NB4 (cell line): ENCODE measurements at regions not wholly inside any gene's neighbourhood (a gene's known extent, or its start where the extent isn't known, plus 50 kb on each side); places are given as distances from the start of the nearest gene placed in this dataset.

Source experiments
- DNase-seq: peaks from one replicate; pipeline ENCODE4 v3.0.0; 2010; ENCODE audit warnings: low read depth
- H3K4me3 ChIP-seq: one replicate; pipeline ENCODE4 v1.5.1; 2011; ENCODE audit warnings: mild to moderate bottlenecking, low read depth, low read length, moderate library complexity
- MYC ChIP-seq: IDR thresholded peaks from 2 replicates; pipeline ENCODE4 v1.6.1; 2011; ENCODE audit warnings: low read depth, low read length
- POLR2A ChIP-seq: IDR thresholded peaks from 2 replicates; pipeline ENCODE4 v1.6.1; 2011; ENCODE audit warnings: mild to moderate bottlenecking; ENCODE audit not compliant: insufficient read length; ENCODE audit errors: extremely low read depth
- TF ChIP-seq, protein P1 (sequence below): IDR thresholded peaks from one replicate; pipeline ENCODE4 v1.5.1; 2012; ENCODE audit warnings: low read depth, low read length
- TF ChIP-seq, protein P2 (sequence below): IDR thresholded peaks from 2 replicates; pipeline ENCODE4 v1.6.1; 2011; ENCODE audit warnings: low read depth, low read length

DNA sequence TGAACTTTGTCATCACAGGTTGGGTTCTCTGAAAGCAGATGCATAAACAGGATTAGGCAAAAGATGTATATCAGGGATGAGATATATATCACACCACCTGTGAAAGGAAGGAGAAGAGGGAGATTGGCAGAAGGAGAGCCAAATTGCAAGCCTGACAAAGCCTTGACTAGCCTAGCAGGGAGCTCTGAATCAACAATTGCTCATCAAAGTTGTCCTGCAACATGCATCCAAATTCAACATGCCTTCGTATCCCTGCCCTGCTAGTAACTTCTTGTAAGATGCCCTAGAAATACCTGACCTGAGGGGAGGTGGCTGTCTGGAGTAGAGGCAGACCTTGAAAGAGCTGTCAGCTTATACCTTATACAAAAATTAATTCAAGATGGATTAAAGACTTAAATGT lies 207.1 kb upstream of the HTR1E start:
- DNase-seq = no peak
- H3K4me3 ChIP-seq = no peak overlapping the region
- TF ChIP-seq, protein P1, sequence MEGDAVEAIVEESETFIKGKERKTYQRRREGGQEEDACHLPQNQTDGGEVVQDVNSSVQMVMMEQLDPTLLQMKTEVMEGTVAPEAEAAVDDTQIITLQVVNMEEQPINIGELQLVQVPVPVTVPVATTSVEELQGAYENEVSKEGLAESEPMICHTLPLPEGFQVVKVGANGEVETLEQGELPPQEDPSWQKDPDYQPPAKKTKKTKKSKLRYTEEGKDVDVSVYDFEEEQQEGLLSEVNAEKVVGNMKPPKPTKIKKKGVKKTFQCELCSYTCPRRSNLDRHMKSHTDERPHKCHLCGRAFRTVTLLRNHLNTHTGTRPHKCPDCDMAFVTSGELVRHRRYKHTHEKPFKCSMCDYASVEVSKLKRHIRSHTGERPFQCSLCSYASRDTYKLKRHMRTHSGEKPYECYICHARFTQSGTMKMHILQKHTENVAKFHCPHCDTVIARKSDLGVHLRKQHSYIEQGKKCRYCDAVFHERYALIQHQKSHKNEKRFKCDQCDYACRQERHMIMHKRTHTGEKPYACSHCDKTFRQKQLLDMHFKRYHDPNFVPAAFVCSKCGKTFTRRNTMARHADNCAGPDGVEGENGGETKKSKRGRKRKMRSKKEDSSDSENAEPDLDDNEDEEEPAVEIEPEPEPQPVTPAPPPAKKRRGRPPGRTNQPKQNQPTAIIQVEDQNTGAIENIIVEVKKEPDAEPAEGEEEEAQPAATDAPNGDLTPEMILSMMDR = no peak
- TF ChIP-seq, protein P2, sequence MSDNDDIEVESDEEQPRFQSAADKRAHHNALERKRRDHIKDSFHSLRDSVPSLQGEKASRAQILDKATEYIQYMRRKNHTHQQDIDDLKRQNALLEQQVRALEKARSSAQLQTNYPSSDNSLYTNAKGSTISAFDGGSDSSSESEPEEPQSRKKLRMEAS = no peak
- no peak for TF ChIP-seq MYC
- TF ChIP-seq POLR2A = no peak

DNA sequence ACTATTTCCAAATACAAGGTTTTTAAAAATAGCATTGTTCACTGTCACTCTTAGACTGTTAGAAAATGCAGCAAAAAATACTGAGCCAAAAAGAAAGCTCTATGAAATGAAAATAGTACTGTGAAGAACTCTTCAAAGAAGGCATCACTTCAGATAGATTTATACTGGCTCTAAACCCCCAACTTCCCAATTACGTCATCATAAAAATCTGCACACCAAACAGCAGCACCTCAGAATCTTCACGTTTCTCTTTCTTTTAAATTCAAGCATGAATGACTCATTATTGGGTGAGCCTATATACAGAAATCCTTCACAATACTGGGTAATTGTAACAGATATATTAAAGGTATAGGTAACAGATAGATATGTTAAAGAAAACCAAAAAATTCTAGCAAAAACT lies 208.4 kb upstream of the HTR1E start:
- H3K4me3 ChIP-seq = no peak overlapping the region
- TF ChIP-seq, protein P1 = no peak
- TF ChIP-seq, protein P2 = no peak
- TF ChIP-seq POLR2A (no peak), MYC (no peak)
- DNase-seq = no peak

DNA sequence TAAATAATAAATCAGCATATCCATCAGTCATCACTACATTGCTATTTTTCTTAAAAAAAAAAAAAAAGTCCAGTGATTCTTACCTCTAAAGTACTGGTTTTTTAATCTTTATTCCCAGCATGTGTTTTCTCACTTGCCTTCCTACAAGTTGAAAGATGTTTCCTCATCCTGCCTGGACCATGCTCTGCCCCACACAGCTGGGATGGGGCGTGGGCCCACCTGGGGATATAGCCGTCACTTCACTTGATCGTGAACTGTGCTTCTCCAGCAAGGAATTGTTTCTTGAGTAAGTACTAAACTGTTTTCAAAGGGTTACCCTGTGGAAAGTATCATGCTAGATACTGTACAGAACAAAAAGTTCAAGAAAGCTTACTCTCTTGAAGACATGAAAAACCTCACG lies 212.6 kb upstream of the HTR1E start:
- no peak for DNase-seq
- no peak overlapping the region for H3K4me3 ChIP-seq
- TF ChIP-seq POLR2A (no peak), MYC (no peak)
- TF ChIP-seq, protein P2 = no peak
- TF ChIP-seq, protein P1 = no peak

DNA sequence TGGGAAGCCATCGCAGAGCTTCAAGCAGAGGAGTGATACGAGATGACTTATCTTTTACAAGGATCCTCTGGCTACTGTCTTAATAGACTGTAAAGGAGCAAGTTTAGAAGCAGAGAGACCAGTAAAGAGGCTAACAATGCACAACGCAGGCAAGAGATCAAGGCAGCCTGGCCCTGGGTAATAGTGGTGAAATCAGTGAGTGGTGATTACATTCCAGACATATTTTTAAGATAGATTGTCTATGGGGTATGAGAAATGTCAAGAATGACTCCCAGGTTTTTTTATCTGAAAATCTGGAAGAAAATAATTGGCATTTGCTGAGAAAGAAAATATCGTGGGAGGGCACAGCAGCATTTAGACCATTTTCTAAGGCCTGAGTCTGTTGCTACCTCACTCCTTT lies 213.6 kb upstream of the HTR1E start:
- TF ChIP-seq MYC (no peak), POLR2A (no peak)
- TF ChIP-seq, protein P1 = no peak
- TF ChIP-seq, protein P2 = no peak
- no peak for DNase-seq
- H3K4me3 ChIP-seq = no peak overlapping the region

DNA sequence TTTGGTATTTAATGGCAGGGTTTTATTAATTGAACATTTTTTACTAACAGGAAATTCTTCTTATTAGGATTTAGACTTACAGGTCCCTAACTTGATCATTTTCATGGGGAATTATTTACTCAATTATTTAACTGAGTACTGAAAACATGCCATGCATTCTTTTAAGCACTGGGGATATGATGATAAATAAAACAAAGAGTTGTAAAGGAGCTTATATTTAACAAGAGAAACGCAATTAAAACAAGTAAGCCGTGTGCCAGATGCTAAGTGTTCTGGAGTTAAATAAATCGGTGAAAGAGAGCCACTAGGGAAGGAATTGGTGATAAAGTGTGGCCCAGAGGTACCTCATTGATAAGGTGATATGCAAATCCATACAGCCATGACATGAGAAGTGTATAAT lies 214.2 kb upstream of the HTR1E start:
- DNase-seq = no peak
- H3K4me3 ChIP-seq = no peak overlapping the region
- TF ChIP-seq, protein P1 = no peak
- TF ChIP-seq, protein P2 = no peak
- TF ChIP-seq POLR2A = no peak

DNA sequence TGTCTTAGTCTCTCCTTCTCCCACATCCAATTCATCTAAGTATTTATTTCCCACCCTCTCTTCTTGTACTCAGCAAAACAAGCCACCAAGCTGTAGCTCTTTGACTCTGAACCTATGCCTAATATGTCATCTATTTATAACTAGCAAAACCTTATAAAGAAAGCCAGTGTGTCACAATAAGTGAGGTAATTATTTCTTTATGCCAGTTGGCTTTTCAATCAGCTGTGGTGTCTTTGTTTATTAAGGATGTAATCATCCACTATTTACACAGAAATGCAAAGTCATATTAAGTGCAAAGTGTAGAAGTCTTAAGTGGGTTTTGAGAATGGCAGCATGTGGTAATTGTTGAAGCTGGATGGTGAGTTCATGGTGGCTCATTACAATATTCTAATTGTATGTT lies 215.2 kb upstream of the HTR1E start:
- TF ChIP-seq POLR2A = no peak
- TF ChIP-seq, protein P1 = no peak
- TF ChIP-seq, protein P2 = no peak
- TF ChIP-seq MYC = no peak
- no peak for DNase-seq
- no peak overlapping the region for H3K4me3 ChIP-seq
